ENCODE measurements at regions not wholly inside any gene's neighbourhood (a gene's known extent, or its start where the extent isn't known, plus 50 kb on each side); places are given as distances from the start of the nearest gene placed in this dataset.
A peak's percentile ranks its signal among the peaks of the same experiment; 100 is the strongest.
"Not testable (repeated sequence)": the region's sequence is repeated elsewhere in the genome, so short reads cannot be mapped to it uniquely, and the experiment has no call there.

DNA sequence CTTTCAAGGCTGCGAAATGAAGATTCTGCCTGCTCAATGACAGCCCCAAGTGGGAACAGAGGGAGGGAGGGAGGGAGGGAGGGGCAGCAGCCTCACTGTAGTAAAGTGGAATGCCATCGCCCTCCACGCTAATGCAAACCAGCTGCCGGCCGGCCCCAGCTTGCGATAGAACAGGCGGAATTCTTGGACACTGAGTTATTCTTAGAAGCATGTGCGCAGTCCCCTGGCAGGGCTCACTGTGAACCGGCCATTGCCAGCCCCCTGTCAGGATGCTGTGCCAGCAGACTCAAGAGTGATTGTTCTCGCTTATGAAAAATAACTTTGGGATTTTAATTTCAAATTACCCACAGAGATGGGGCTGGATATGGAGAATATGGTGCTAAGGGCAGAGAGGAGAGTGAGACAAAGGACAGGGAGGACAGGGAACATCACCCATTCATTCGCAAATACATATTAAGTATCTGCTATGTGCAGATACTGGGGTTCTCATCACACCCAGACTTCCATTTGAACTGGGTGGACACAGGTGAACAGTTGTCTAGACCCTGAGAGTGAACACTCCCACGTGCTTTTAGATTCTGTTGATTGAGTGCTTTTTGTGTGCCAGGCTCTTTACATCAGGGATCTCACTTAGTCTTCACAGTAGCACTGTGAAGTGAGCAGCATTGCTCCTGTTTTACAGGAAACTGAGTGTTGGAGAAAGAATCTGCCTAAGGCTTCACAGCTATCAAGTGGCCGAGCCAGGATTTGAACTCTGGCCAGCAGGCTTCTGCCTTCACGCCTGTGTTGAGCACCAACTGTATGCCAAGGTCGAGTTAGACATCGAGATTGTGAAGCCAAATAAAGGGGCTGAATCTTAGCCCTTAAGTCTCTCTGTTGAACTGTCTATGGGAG is 192.9 kb downstream of the C12orf75 start:
- DNase-seq (ENCODE audit: low spot score) (no peak), ATAC-seq (no peak)

- ATAC-seq = no peak
- no peak for DNase-seq (ENCODE audit: low spot score)
Measured at GRCh38 chr12:105524961-105525360, 194.5 kb downstream of the C12orf75 start.

DNA sequence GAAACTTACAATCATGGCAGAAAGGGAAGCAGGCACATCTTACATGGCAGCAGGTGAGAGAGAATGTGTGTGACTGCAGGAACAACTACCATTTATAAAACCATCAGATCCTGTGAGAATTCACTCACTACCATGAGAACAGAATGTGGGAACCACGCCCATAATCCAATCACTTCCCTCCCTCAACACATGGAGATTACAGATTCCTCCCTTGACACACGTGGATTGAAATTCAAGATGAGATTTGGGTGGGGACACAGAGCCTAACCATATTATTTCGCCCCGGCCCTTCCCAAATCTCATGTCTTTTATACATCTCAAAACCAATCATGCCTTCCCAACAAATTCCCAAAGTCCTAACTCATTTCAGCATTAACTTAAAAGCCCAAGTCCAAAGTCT is 203.6 kb downstream of the C12orf75 start:
- DNase-seq (ENCODE audit: low spot score) (no peak), ATAC-seq (no peak)

DNA sequence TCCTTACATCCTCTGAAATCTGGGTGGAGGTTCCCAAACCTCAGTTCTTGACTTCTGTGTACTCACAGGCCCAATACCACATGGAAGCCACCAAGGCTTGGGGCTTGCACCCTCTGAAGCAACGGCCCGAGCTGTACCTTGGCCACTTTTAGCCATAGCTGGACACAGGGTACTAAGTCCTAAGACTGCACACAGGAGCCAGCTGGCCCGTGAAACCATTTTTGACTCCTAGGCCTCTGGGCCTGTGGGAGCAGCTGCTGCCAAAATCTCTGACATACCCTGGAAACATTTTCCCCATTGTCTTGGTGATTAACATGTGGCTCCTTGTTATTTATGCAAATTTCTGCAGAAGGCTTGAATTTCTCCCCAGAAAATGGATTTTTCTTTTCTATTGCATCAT is 204.5 kb downstream of the C12orf75 start:
- DNase-seq (ENCODE audit: low spot score); ATAC-seq: not testable (repeated sequence)

- ATAC-seq = no peak
- DNase-seq (ENCODE audit: low spot score) = no peak
Measured at GRCh38 chr12:105538880-105539279, 208.4 kb downstream of the C12orf75 start.

DNA sequence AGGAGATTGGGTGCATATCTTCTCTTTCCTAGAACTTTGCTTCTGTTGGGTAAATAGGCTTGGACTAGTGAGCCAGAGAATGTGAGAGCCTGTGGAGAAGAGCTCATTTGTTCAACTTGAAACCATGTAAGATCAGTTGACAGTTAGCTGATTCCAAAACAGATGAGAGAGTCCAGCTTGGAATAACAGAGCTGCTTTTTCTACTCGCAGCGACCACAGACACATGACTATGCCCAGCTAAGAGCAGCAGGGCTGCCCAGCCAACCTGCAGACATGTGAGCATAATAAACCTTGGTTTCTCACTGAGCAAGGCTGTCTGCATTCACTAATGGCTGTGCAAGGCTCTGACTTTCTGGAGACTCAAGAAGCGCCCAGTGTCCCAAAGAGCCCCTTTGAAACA is 209.2 kb downstream of the C12orf75 start:
- no peak for DNase-seq (ENCODE audit: low spot score)
- ATAC-seq = no peak

DNA sequence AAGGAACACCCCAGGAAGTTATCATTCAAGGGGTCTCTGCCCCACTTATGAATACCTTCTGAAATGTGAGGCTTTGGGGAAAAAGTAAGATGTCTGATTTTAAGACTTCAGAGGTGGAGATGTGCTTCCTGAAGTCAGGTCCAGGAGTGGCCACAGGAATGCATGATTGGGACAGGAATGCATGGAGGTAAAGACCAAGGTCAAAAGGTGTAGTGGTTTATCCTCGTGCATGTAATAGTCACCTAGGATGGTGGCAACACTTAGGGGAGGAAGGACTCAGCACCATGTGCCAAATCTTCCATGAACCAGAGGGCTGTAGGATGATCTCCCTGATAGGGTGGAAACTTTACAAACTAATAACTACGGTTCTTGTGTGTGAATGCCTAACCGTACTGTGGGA is 217.3 kb downstream of the C12orf75 start:
- no peak for DNase-seq (ENCODE audit: low spot score)
- ATAC-seq = no peak

DNA sequence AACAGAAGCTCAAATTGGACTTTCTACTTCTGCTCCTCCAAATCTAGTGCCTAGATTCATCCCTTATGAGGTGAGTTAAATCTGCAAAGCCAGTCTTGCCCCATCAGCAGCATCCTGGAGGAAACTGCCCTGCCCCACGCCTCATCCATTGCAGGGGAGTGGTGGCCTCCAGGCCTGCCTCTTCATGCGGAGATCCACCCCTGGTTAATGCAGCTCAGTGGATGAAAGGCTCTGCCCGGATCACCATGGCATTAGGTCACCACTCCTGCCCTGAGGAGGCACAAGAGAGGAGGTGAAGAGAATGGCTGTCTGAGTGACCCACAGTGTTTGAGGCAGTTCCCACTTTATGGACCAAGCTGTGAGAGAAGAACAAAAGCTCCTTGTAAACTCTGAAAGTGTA is 218.1 kb downstream of the C12orf75 start:
- ATAC-seq = no peak
- DNase-seq (ENCODE audit: low spot score) = no peak

- DNase-seq (ENCODE audit: low spot score) (no peak), ATAC-seq (no peak)
Measured at GRCh38 chr12:105552056-105552455, 221.6 kb downstream of the C12orf75 start.

DNA sequence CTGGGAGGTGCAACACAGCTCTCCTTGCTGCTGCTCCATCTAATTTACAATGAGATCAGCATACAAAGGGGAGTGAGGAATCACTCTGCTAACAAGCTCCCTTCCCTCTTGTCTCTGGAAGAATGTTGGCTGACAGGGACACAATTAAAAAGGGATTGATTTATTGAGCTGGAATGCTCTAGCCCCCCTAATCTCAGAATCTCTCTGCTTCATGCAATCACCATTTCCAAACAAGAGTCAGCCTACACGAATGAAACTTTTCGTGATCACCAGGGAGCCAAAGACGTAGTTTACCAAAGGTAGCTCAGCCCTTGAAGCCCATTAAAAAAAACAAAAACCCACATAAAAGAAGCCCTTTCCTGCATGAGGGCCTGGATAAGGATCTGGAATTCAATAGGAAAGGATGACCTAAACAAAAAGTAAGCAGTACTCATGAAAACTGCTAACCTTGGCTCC is 223.8 kb downstream of the C12orf75 start:
- no peak for ATAC-seq
- DNase-seq (ENCODE audit: low spot score) = no peak

DNA sequence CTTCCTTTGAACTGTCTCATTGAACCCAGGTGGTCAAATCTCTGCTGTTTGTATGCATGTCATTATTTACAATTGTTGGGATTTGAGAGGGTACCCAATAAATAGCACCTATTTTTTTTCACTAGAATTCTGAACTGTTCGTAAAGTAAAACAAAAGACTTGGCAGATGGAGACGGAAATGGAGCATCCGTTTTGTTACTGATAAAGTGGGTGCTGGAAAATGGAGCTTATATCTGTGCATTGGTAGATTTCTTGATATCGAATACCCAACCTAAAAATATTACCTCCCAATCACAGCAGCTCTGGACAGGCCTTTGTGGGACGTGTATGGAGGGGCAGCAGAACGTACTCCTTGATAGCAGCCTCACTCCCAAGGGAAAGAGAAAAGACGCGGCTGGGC is 224.4 kb downstream of the C12orf75 start:
- ATAC-seq (no peak), DNase-seq (ENCODE audit: low spot score) (no peak)

- ATAC-seq (peak; percentile 66), DNase-seq (ENCODE audit: low spot score) (no peak)
Measured at GRCh38 chr12:105555556-105556295, 225.2 kb downstream of the C12orf75 start.

GRCh38 chr12:105559310-105559709 is 228.8 kb downstream of the C12orf75 start:
- DNase-seq (ENCODE audit: low spot score) (no peak), ATAC-seq (no peak)

DNA sequence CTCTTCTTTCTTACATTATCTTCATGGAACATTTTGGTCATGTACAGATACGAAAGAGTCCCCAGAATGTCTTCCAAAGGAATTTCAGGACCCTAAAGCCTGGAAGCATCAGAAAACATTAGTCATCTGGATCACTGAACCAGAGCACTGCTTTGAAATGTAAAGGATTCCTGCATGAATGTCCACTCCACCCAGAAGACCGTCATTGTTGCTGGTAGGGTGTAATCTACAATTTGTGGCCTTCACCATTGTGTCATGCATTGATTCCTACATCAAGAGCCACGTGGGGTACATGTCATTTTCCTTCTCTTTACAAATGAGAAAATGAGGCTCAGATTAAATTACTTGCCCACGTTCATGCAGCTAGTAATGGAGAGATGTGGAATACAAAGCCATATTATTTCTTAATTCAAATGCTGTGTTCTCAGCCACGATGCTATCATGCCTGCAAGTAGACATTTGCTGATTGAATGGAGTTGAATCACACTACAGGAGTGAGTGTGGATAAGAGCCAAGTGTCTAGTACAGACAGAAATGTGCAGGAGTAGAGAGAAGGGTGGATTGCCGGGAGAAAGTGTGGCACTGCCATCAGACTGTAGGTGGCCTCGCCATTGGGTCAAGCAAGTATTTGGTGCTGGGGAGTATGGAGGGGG is 231.2 kb downstream of the C12orf75 start:
- DNase-seq (ENCODE audit: low spot score) = no peak
- ATAC-seq = no peak

GRCh38 chr12:105562199-105562971 is 231.9 kb downstream of the C12orf75 start:
- ATAC-seq (no peak), DNase-seq (ENCODE audit: low spot score) (no peak)

- no peak for DNase-seq (ENCODE audit: low spot score)
- no peak for ATAC-seq
Measured at GRCh38 chr12:105567061-105567460, 236.6 kb downstream of the C12orf75 start.

GRCh38 chr12:105569886-105570285 is 239.4 kb downstream of the C12orf75 start:
- ATAC-seq (no peak), DNase-seq (ENCODE audit: low spot score) (no peak)

DNA sequence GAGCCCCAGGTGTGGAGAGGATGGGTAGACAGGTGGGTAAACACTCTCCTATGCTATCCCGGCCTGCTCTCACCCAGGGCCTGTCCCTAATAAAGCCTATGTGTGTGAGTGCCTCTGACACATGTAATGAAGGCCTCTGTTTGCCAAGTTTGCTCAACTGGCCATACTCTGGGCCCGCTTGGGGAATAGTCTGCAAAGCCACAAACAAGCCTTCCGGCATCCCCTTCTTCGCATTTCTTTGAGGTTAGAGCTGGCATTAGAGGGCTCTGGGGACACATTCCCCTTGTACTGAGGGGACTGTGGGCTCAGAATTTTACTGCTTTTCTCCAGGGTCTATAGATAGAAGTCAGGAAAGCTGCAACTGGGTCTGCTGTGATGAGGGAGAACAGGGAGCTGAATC is 240.5 kb downstream of the C12orf75 start:
- ATAC-seq = no peak
- no peak for DNase-seq (ENCODE audit: low spot score)

- no peak for DNase-seq (ENCODE audit: low spot score)
- no peak for ATAC-seq
Measured at GRCh38 chr12:105573574-105573973, 243.1 kb downstream of the C12orf75 start.

- ATAC-seq (no peak), DNase-seq (ENCODE audit: low spot score) (no peak)
Measured at GRCh38 chr12:105574056-105574715, 243.7 kb downstream of the C12orf75 start.

All from left lobe of liver (tissue), 2 donors.